Ovary (tissue), 7 donors: ENCODE measurements at regions not wholly inside any gene's neighbourhood (a gene's known extent, or its start where the extent isn't known, plus 50 kb on each side); places are given as distances from the start of the nearest gene placed in this dataset.

Experiments
- DNase-seq, 5 donors: peaks; one replicate each; pipeline ENCODE4 v3.0.0-alpha.2; 2019 to 2020
- H3K27ac ChIP-seq, 2 donors: fragments of 200-600 bp; one replicate each; pipeline versions ENCODE4 v1.5.1 to v1.8.0; 2019 to 2022
- H3K27me3 ChIP-seq: fragments of 200-600 bp; one replicate; pipeline ENCODE4 v1.8.0; 2022
- H3K36me3 ChIP-seq: fragments of 200-600 bp; sonication (generic); one replicate; pipeline ENCODE4 v1.5.1; 2019
- H3K4me1 ChIP-seq: one replicate; pipeline ENCODE4 v1.8.1; 2013; ENCODE audit warnings: mild to moderate bottlenecking, moderate library complexity; ENCODE audit not compliant: insufficient read depth
- H3K4me3 ChIP-seq: fragments of 200-600 bp; sonication (generic); one replicate; pipeline ENCODE4 v1.5.1; 2017
- H3K9me3 ChIP-seq, 2 donors: fragments of 200-600 bp in 1 of 2; sonication (generic) in 1 of 2; one replicate each; pipeline versions ENCODE4 v1.5.1 to v1.8.1; 2013 to 2019; ENCODE audit warnings: mild to moderate bottlenecking in 1 of 2, moderate library complexity in 1 of 2
- EP300 ChIP-seq: sonication (generic); formaldehyde crosslinking; IDR thresholded peaks from one replicate; pipeline ENCODE4 v1.6.1; 2017; ENCODE audit warnings: antibody characterized with exemption
- POLR2A ChIP-seq: fragments of 450-650 bp; IDR thresholded peaks from one replicate; pipeline ENCODE4 v1.6.1; 2017; ENCODE audit warnings: antibody characterized with exemption, mild to moderate bottlenecking, moderate library complexity
- WGBS, 3 donors: extraction: QIAGEN DNeasy Blood & Tissue Kit in 1 of 3; methylation state at CpG; one replicate each; pipeline versions ENCODE4 v1.1.5 to v1.1.7; 2013 to 2017; 5-methylcytosine and 5-hydroxymethylcytosine counted together
- intact Hi-C, 4 donors: fragments of 100-400 bp; cut with DNase I; formaldehyde crosslinking; loops; one replicate each; pipeline versions ENCODE4 v1.11.0 to v1.15.1; 2022 to 2023
- TF ChIP-seq, protein P1 (sequence below), 3 donors: fragments of 450-650 bp in 2 of 3; fragments of 200-600 bp in 1 of 3; IDR thresholded peaks; one replicate each; pipeline versions ENCODE4 v1.5.1 to v1.8.0; 2016 to 2022; ENCODE audit warnings: antibody characterized with exemption in 3 of 3, mild to moderate bottlenecking in 1 of 3
- donor health status: DM: no; HTN: no; CAD: no; lungs with moderate emphysema.
- donor health status: DM: no; HTN: no; CAD: no.
- donor health status: Bipolar disorder and iron deficiency.
- donor health status: DM: no; HTN: no; CAD: no.
- donor health status: DM: yes; HTN: yes; CAD: no.

DNA sequence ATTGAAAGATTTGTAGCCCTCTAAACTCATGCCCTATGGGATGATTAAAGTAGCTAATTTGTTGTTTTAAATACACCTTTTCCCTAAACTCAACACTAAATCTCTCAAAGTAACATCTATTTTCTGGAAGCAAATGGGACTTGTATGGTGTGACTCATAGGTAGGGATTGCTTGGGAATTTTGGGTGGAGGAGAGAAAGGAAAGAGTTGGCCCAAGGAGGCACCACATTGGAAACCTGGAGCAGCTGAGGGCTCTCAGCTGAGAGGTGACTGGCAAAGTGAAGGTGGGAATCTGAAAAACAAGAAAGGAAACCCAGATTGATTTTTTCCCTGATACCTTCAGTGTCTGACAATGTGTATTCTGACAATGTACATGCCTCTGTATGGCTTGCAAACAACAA lies 114.8 kb upstream of the PRICKLE1 start:
- Histone ChIP-seq H3K27me3 (no peaks in the 10 kb centered on the region), H3K4me1 (no peaks in the 10 kb centered on the region), H3K9me3 (no peaks in the 10 kb centered on the region), H3K36me3 (no peaks in the 10 kb centered on the region), H3K4me3 (no peak overlapping the region), H3K27ac (no peak overlapping the region)
- DNase-seq = no peak
- TF ChIP-seq, protein P1, sequence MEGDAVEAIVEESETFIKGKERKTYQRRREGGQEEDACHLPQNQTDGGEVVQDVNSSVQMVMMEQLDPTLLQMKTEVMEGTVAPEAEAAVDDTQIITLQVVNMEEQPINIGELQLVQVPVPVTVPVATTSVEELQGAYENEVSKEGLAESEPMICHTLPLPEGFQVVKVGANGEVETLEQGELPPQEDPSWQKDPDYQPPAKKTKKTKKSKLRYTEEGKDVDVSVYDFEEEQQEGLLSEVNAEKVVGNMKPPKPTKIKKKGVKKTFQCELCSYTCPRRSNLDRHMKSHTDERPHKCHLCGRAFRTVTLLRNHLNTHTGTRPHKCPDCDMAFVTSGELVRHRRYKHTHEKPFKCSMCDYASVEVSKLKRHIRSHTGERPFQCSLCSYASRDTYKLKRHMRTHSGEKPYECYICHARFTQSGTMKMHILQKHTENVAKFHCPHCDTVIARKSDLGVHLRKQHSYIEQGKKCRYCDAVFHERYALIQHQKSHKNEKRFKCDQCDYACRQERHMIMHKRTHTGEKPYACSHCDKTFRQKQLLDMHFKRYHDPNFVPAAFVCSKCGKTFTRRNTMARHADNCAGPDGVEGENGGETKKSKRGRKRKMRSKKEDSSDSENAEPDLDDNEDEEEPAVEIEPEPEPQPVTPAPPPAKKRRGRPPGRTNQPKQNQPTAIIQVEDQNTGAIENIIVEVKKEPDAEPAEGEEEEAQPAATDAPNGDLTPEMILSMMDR (IDR thresholded peaks at IDR 0.05) = no peak
- no peak for TF ChIP-seq EP300
- no peak for TF ChIP-seq POLR2A
- intact Hi-C loops = no loop called here

DNA sequence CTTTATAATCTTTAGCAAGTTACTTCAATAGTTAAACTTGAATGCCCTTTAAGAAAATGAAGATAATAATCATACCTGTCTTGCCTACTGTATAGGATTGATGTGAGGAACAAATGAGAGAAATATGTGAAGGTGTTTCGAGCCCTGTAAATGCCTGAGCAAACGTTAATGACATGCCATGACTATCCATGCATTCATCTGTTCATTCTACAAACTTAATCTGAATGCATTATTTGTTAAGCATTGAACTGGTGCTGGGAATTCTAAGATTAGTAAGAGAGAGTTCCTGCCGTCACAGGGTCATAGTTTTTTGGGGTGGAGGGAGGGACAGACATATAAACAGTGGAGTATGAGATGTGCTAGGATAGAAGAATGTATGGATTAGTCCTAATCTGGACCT lies 111.5 kb upstream of the PRICKLE1 start:
- Histone ChIP-seq H3K27ac (no peak overlapping the region), H3K27me3 (no peaks in the 10 kb centered on the region), H3K4me1 (no peaks in the 10 kb centered on the region), H3K4me3 (no peak overlapping the region), H3K9me3 (no peaks in the 10 kb centered on the region), H3K36me3 (no peaks in the 10 kb centered on the region)
- DNase-seq = no peak
- intact Hi-C loops = no loop called here
- TF ChIP-seq EP300 = no peak
- no peak for TF ChIP-seq POLR2A
- TF ChIP-seq, protein P1 (IDR thresholded peaks at IDR 0.05) = no peak
- 84 to 88% (median 86%) methylated on average over 3 of the region's 3 CpGs for WGBS, 3 donors

DNA sequence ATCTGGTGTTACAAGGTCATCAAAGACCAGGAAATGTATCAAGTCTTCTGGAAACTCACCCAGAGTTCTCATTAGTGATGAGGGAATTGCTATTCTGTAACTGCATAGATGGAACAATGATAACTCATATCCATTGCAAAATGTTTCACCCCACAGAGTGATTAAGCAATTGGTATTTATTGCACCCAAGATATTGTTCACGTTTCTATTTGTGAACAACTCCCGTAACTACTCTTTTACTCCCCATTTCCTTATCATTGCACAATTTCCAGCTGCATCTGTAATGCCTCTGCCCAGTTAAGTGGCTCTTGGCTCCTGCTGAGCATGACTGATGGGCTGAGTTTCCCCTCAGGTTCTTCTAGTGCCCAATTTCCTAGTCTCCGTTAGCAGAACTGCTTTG lies 108.7 kb upstream of the PRICKLE1 start:
- H3K4me3 ChIP-seq = no peak overlapping the region
- whole genome bisulfite sequencing, 3 donors = 52 to 81% (median 71%) methylated on average over 3 of the region's 3 CpGs
- no peaks in the 10 kb centered on the region for H3K36me3 ChIP-seq
- no peak overlapping the region for H3K27ac ChIP-seq
- intact Hi-C loops = no loop called here
- TF ChIP-seq EP300 (peak; percentile 76), POLR2A (no peak)
- TF ChIP-seq, protein P1 (IDR thresholded peaks at IDR 0.05) = no peak
- no peaks in the 10 kb centered on the region for H3K9me3 ChIP-seq
- DNase-seq = no peak
- no peaks in the 10 kb centered on the region for H3K4me1 ChIP-seq
- H3K27me3 ChIP-seq = no peaks in the 10 kb centered on the region

DNA sequence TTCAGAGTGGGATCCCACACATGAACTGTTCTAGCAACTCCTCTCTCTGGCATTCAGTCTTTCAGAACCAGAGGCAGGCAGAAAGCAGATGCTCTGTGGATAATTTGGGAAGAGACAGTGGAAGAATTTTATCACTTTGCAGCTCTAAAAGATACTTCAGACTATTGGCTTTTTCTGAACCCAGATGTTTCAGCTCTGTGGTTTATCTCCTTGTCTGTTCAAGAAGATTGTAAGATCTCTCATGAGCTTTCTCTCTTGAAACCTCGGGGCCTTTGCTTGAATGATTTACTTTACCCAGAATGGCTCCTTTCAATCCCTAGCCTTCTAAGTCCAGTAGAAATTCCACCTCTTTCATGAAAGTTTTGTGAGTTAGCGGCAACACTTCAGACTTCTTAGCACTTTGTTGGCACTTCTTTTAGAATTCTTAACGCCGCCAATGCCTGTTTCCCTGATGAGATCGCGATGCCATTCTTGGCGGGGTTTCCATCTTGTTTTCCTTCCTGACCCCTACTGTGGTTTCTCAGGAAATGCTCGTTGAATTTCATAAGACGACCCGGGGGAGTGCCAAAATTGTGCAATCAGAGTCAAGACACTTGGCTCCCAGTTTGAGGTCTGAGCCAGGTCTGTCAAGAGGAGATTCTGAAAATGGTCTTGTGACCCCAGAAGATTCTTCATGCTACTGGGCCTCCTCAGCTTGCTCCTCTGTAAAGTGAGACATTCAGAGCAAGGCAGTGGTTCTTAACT lies 107.0 kb upstream of the PRICKLE1 start:
- peak; percentile 25 to 84 (median 65) for DNase-seq
- no peak overlapping the region for H3K27ac ChIP-seq
- H3K4me3 ChIP-seq = no peak overlapping the region
- no peaks in the 10 kb centered on the region for H3K36me3 ChIP-seq
- H3K27me3 ChIP-seq = no peaks in the 10 kb centered on the region
- intact Hi-C loops = no loop called here
- TF ChIP-seq, protein P1 (IDR thresholded peaks at IDR 0.05) = no peak
- no peak for TF ChIP-seq EP300
- TF ChIP-seq POLR2A = no peak
- H3K4me1 ChIP-seq = no peaks in the 10 kb centered on the region
- 55 to 65% (median 60%) methylated on average over 10 of the region's 10 CpGs for WGBS, 3 donors
- H3K9me3 ChIP-seq = no peaks in the 10 kb centered on the region
